WERI-Rb-1 (cell line): ENCODE measurements at regions not wholly inside any gene's neighbourhood (a gene's known extent, or its start where the extent isn't known, plus 50 kb on each side); places are given as distances from the start of the nearest gene placed in this dataset.

Source experiments
- DNase-seq: peaks from one replicate; pipeline ENCODE4 v3.0.0-alpha.2; 2020
- H3K27ac ChIP-seq: fragments of 250-450 bp; sonication (Bioruptor Pico); 2 replicates; pipeline ENCODE4 v1.5.1; 2020; ENCODE audit warnings: mild to moderate bottlenecking, moderate library complexity
- H3K27me3 ChIP-seq: fragments of 250-450 bp; sonication (Bioruptor Pico); 2 replicates; pipeline ENCODE4 v1.5.1; 2021; ENCODE audit warnings: mild to moderate bottlenecking, low read depth, moderate library complexity; ENCODE audit not compliant: insufficient read depth, severe bottlenecking
- H3K36me3 ChIP-seq: fragments of 250-450 bp; sonication (Bioruptor Pico); 2 replicates; pipeline ENCODE4 v1.5.1; 2020; ENCODE audit warnings: mild to moderate bottlenecking, moderate library complexity
- H3K4me3 ChIP-seq: 2 replicates; pipeline ENCODE4 v1.5.1; 2011; ENCODE audit warnings: low read depth, mild to moderate bottlenecking, control low read depth, low read length
- H3K9me3 ChIP-seq: fragments of 250-450 bp; sonication (Bioruptor Pico); 2 replicates; pipeline ENCODE4 v1.5.1; 2021; ENCODE audit warnings: mild to moderate bottlenecking, moderate library complexity; ENCODE audit not compliant: severe bottlenecking
- TF ChIP-seq, protein P1 (sequence below): IDR thresholded peaks from 2 replicates; pipeline ENCODE4 v1.5.1; 2011; ENCODE audit warnings: low read depth, mild to moderate bottlenecking, control low read depth, inconsistent platforms, low read length

DNA sequence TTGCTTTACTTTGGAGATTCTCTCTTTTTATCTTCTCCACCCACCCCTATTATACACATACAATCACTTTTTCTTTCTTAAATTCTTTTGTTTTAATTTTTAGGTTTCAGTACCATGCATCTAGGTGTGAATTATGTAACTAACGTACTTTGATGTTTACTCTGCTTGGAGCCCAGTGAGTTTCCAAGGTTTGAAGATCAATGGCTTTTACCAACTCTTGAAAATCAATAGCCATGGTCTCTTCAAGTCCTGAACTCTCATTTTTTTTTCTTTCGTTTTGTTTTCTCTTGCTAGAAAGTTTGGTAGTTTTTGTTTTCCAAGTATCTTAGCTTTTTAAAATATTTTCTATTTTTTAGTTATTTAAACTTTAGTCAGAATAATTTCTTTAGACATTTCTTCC, 417.2 kb downstream of the ZBBX start:
- no peaks in the 10 kb centered on the region for H3K27me3 ChIP-seq
- H3K4me3 ChIP-seq = no peak overlapping the region
- H3K27ac ChIP-seq = no peak overlapping the region
- H3K36me3 ChIP-seq = no peaks in the 10 kb centered on the region
- DNase-seq = no peak
- TF ChIP-seq, protein P1, sequence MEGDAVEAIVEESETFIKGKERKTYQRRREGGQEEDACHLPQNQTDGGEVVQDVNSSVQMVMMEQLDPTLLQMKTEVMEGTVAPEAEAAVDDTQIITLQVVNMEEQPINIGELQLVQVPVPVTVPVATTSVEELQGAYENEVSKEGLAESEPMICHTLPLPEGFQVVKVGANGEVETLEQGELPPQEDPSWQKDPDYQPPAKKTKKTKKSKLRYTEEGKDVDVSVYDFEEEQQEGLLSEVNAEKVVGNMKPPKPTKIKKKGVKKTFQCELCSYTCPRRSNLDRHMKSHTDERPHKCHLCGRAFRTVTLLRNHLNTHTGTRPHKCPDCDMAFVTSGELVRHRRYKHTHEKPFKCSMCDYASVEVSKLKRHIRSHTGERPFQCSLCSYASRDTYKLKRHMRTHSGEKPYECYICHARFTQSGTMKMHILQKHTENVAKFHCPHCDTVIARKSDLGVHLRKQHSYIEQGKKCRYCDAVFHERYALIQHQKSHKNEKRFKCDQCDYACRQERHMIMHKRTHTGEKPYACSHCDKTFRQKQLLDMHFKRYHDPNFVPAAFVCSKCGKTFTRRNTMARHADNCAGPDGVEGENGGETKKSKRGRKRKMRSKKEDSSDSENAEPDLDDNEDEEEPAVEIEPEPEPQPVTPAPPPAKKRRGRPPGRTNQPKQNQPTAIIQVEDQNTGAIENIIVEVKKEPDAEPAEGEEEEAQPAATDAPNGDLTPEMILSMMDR = no peak
- H3K9me3 ChIP-seq = no peaks in the 10 kb centered on the region

DNA sequence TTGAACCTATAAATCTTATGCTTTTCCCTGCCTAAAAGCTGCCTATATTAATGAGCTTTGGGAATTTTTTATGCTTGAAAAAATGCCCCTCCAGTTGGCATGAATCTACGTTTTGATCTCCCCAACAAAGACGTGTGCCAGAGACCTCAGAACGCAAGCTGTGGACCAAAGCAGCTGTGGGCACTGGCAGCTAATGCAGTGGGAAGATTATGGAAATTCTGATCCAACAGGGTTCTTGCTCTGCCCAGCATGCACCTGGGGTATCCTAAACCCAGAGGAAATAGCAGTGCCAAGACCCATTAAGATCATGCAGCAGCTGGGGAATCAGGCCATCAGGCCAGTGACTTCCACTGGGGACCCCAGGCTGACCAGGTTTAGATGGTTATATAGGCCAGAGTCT, 423.0 kb downstream of the ZBBX start:
- Histone ChIP-seq H3K27me3 (no peaks in the 10 kb centered on the region), H3K4me3 (no peak overlapping the region), H3K36me3 (no peaks in the 10 kb centered on the region), H3K9me3 (no peaks in the 10 kb centered on the region), H3K27ac (no peak overlapping the region)
- TF ChIP-seq, protein P1 = no peak
- no peak for DNase-seq

DNA sequence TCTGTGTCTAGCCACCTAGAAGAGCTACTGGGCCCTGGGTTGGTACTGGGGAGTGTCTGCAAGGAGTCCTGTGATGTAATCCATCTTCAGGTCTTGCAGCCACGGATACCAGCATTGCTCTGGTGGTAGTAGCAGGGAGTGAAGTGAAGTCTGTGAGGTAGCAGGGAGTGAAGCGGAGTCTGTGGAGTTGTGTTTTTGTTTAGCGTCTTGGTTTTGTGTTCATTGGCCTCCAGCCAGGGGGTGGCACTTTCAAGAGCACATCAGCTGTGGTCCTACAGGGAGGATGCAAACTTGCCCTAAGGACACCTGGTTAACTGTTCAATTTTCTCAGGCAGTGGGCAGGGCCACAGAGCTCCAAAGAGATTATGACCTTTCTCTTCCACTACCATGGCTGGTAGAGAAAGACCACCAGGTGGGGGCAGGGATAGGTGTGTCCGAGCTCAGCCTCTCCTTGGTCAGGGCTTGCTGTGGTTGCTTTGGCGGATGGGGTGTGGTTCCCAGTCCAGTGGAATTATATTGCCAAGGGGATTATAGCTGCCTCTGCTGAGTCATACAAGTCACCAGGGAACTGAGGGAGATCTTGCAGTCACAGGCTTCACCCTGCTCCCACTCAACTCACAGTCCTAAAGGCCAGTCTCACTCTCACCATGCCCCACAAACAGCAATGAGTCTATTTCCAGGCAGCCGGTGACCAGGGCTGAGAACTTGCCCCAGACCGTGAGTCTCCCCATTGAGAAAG, 424.7 kb downstream of the ZBBX start:
- no peak for DNase-seq

DNA sequence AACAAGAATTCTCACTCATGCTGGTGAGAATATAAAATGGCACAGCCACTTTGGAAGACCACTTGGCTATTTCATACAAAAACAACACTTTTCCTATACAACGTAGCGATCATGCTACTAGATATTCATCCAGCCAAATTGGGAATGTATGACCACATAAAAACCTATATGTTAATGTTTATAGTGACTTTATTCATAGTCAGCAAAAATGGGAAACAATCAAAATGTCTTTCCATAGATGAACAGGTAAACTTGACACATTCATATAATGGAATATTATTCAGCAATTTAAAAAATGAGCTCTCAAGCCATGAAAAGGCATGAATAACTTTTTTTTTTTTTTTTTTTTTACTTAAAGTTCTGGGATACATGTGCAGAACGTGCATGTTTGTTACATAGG, 445.2 kb downstream of the ZBBX start:
- no peak for DNase-seq
- TF ChIP-seq, protein P1 = no peak
- no peaks in the 10 kb centered on the region for H3K9me3 ChIP-seq
- H3K27ac ChIP-seq = no peak overlapping the region
- H3K27me3 ChIP-seq = no peaks in the 10 kb centered on the region
- no peaks in the 10 kb centered on the region for H3K36me3 ChIP-seq
- no peak overlapping the region for H3K4me3 ChIP-seq

More for the DNA sequence above, 424.7 kb downstream of the ZBBX start:
- Histone ChIP-seq H3K36me3 (no peaks in the 10 kb centered on the region), H3K27me3 (no peaks in the 10 kb centered on the region), H3K27ac (no peak overlapping the region), H3K9me3 (no peaks in the 10 kb centered on the region), H3K4me3 (no peak overlapping the region)
- TF ChIP-seq, protein P1 = no peak

DNA sequence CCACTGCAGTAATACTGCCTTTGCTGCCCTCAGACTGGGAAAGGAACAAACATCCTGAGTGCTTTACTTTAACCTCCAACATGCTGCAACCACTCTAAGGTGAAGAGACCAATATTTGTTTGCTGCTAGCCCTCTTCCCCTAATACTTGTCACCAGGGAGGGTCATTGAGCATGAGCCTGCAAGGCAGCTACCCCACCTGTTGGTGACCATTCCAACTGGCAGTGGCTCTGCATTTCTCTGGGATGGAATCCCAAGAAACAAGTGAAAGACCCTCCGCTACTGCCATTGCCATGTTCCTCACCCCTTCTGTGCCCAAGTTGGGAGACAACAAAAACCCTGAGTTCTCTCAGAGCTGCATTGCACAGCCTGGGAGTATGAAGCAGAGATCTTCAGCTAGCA, 462.7 kb downstream of the ZBBX start:
- Histone ChIP-seq H3K4me3 (no peak overlapping the region), H3K36me3 (no peaks in the 10 kb centered on the region), H3K27ac (no peak overlapping the region), H3K27me3 (no peaks in the 10 kb centered on the region), H3K9me3 (no peaks in the 10 kb centered on the region)
- TF ChIP-seq, protein P1 = no peak
- no peak for DNase-seq

DNA sequence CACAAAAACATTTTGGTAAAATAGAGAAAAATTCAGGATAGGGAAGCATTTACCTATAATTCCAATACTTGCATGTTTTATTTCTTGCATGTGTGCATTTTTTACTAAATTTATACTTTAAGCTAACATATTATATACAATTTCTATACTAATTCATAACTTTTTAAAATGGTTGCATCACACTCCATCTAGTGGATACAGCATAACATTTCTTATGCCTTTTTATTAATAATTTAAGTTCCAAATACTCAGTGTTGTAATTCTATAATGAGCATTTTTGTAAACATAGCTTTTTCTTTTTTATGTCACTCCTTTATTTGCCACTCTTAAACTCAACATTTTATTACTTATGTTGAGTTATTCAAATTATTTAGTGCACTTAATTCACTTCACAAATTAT, 477.7 kb downstream of the ZBBX start:
- Histone ChIP-seq H3K27ac (no peak overlapping the region), H3K9me3 (no peaks in the 10 kb centered on the region)
- TF ChIP-seq, protein P1 = no peak

More for the DNA sequence above, 477.7 kb downstream of the ZBBX start:
- DNase-seq = no peak
- no peaks in the 10 kb centered on the region for H3K36me3 ChIP-seq
- no peak overlapping the region for H3K4me3 ChIP-seq
- no peaks in the 10 kb centered on the region for H3K27me3 ChIP-seq
